Endothelial cell of umbilical vein (primary cell): ENCODE measurements at regions not wholly inside any gene's neighbourhood (a gene's known extent, or its start where the extent isn't known, plus 50 kb on each side); places are given as distances from the start of the nearest gene placed in this dataset.

Experiments used
- BruUV-seq: library from RNA; stranded (reverse); fragments of 400-500 nt; replicated peaks from 2 replicates; lab custom pipeline; 2021; lab: Mats Ljungman, UMichigan
- CTCF ChIA-PET: fragments of 300-600, 350-600 bp; sonication (Branson Sonifier 250); formaldehyde crosslinking; loops from one replicate; lab custom pipeline; 2021; ENCODE audit warnings: antibody characterized with exemption, inconsistent platforms; lab: Charles Lee
- POLR2A ChIA-PET: fragments of 300-600, 350-600 bp; sonication (Branson Sonifier 250); formaldehyde crosslinking; loops from one replicate; lab custom pipeline; 2021; ENCODE audit warnings: antibody characterized with exemption, inconsistent platforms; lab: Charles Lee
- DNase-seq: peaks from one replicate; pipeline ENCODE4 v3.0.0-alpha.2; 2011; ENCODE audit warnings: low read depth, low spot score
- FAIRE-seq: peaks from 2 replicates; lab custom pipeline; 2011; peaks lifted over from hg19 to GRCh38; lab: Jason Lieb, UNC
- H2AFZ ChIP-seq: 2 replicates; pipeline ENCODE4 v1.6.0; 2012; ENCODE audit warnings: low read depth, low read length, control low read depth, inconsistent platforms
- H3K27ac ChIP-seq: 2 replicates; pipeline ENCODE4 v1.5.1; 2011; ENCODE audit warnings: low read depth, mild to moderate bottlenecking, control low read depth, low read length, moderate library complexity; ENCODE audit not compliant: insufficient read depth
- H3K27me3 ChIP-seq, 2 experiments: 2 replicates each; pipeline versions ENCODE4 v1.6.0 to v1.6.1; 2011; ENCODE audit warnings: low read length in 2 of 2, mixed read lengths in 1 of 2; ENCODE audit not compliant: control insufficient read depth in 2 of 2, insufficient read depth in 2 of 2
- H3K36me3 ChIP-seq, 2 experiments: 2 replicates in 1 of 2; 3 replicates in 1 of 2; pipeline ENCODE4 v1.5.1; 2011; ENCODE audit warnings: low read length in 2 of 2, mild to moderate bottlenecking in 1 of 2, moderate library complexity in 1 of 2; ENCODE audit not compliant: control insufficient read depth in 2 of 2, insufficient read depth in 2 of 2; ENCODE audit errors: extremely low read depth in 1 of 2
- H3K4me1 ChIP-seq: 3 replicates; pipeline ENCODE4 v1.5.1; 2011; ENCODE audit warnings: mild to moderate bottlenecking, low read length; ENCODE audit not compliant: control insufficient read depth, insufficient read depth; ENCODE audit errors: extremely low read depth
- H3K4me2 ChIP-seq: 2 replicates; pipeline ENCODE4 v1.6.1; 2011; ENCODE audit warnings: low read length, control low read depth, mixed read lengths; ENCODE audit not compliant: insufficient read depth
- H3K4me3 ChIP-seq, 3 experiments: fragments of 200-600 bp in 1 of 3; sonication (generic), shearing (Covaris generic) in 1 of 3; replicated peaks in 1 of 3; 2 replicates each; pipeline ENCODE4 v1.5.1; 2011 to 2016; ENCODE audit warnings: control low read depth in 3 of 3, low read length in 3 of 3, mild to moderate bottlenecking in 2 of 3, inconsistent platforms in 1 of 3, low read depth in 1 of 3, moderate library complexity in 1 of 3; ENCODE audit not compliant: insufficient read depth in 1 of 3
- H3K79me2 ChIP-seq: 2 replicates; pipeline ENCODE4 v1.6.0; 2012; ENCODE audit warnings: low read length, inconsistent platforms; ENCODE audit not compliant: control insufficient read depth, insufficient read depth
- H3K9ac ChIP-seq: replicated peaks from 2 replicates; pipeline ENCODE3; 2011; ENCODE audit warnings: low read length, control low read depth; ENCODE audit not compliant: insufficient read depth; ENCODE audit errors: extremely low read depth
- H3K9me1 ChIP-seq: replicated peaks from 3 replicates; pipeline ENCODE4 v1.6.0; 2011; ENCODE audit warnings: mild to moderate bottlenecking, low read length; ENCODE audit not compliant: control insufficient read depth, insufficient read depth; ENCODE audit errors: extremely low read depth
- H3K9me3 ChIP-seq: replicated peaks from 2 replicates; pipeline ENCODE4 v1.5.1; 2012; ENCODE audit warnings: low read length, inconsistent platforms; ENCODE audit not compliant: control insufficient read depth, insufficient read depth
- H4K20me1 ChIP-seq: replicated peaks from 2 replicates; pipeline ENCODE3; 2011; ENCODE audit warnings: mild to moderate bottlenecking, low read length; ENCODE audit not compliant: control insufficient read depth, insufficient read depth; ENCODE audit errors: extremely low read depth
- EZH2 ChIP-seq: IDR thresholded peaks from 2 replicates; pipeline ENCODE4 v1.6.1; 2012; ENCODE audit warnings: borderline replicate concordance, low read depth, mild to moderate bottlenecking, moderate library complexity, low read length, inconsistent platforms; ENCODE audit not compliant: severe bottlenecking
- FOS ChIP-seq: IDR thresholded peaks from 2 replicates; pipeline ENCODE4 v1.6.1; 2011; ENCODE audit warnings: mild to moderate bottlenecking, low read length, moderate library complexity, borderline replicate concordance; ENCODE audit not compliant: insufficient read depth
- GATA2 ChIP-seq: IDR thresholded peaks from 2 replicates; pipeline ENCODE4 v1.7.0; 2011; ENCODE audit warnings: low read depth, mild to moderate bottlenecking, moderate library complexity, mixed read lengths, low read length; ENCODE audit not compliant: insufficient read length, insufficient read depth
- JUN ChIP-seq: IDR thresholded peaks from 2 replicates; pipeline ENCODE4 v1.6.1; 2011; ENCODE audit warnings: borderline replicate concordance, low read depth; ENCODE audit not compliant: insufficient read length, insufficient read depth
- MAX ChIP-seq: IDR thresholded peaks from 2 replicates; pipeline ENCODE4 v1.6.1; 2011; ENCODE audit not compliant: insufficient read depth, insufficient read length
- MYC ChIP-seq: IDR thresholded peaks from one replicate; pipeline ENCODE4 v1.6.1; 2011; ENCODE audit warnings: mild to moderate bottlenecking, low read depth, low read length
- POLR2A ChIP-seq: IDR thresholded peaks from 2 replicates; pipeline ENCODE4 v1.6.1; 2012; ENCODE audit warnings: low read depth, mild to moderate bottlenecking, control low read depth, low read length
- POLR2AphosphoS5 ChIP-seq: IDR thresholded peaks from 2 replicates; pipeline ENCODE4 v1.6.1; 2012; ENCODE audit warnings: low read depth, mild to moderate bottlenecking, control low read depth, low read length, moderate library complexity; ENCODE audit not compliant: insufficient read depth
- dilution Hi-C: fragments of 300-500 bp; cut with MboI; formaldehyde crosslinking; loops from one replicate; pipeline ENCODE4 v1.15.0; 2019; ENCODE audit warnings: low sequenced_read_pairs; ENCODE audit not compliant: extremely low pct_ligation_motif_present
- intact Hi-C: fragments of 100-400 bp; cut with micrococcal nuclease; formaldehyde crosslinking; loops from one replicate; pipeline ENCODE4 v1.10.0; 2022
- TF ChIP-seq, protein P1 (sequence below), 2 donors: IDR thresholded peaks; 1 replicate in 1 of 2; 2 replicates in 1 of 2; pipeline ENCODE4 v1.5.1; 2011; ENCODE audit warnings: low read length in 2 of 2, mild to moderate bottlenecking in 2 of 2, moderate library complexity in 2 of 2, control low read depth in 1 of 2, inconsistent platforms in 1 of 2, low read depth in 1 of 2; ENCODE audit not compliant: insufficient read depth in 1 of 2; ENCODE audit errors: extremely low read depth in 1 of 2

DNA sequence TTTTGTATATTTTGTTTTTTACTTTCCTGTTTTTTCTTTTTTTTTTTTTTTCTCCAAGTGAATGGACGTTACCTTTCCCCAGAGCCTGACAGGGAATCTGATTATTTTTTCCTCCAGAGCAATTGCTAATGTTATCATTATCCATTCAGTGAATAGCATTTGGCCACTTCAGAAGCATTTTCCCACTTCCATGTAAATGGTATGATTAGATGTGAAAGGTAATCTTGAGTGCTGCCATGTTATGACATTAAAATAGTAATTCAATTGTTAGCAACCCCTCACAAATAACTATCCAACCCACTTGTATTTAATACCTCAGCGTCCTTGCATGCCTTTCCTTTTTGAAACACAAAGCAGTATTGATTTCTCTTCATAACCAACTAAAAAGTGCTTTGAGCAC, 1243.8 kb downstream of the CDH8 start:
- H3K4me2 ChIP-seq, result no peak overlapping the region
- no peak for DNase-seq
- ChIA-PET CTCF (no interaction called here), POLR2A (no interaction called here)
- dilution Hi-C loops, result no loop called here
- no peaks in the 10 kb centered on the region for H3K36me3 ChIP-seq
- H3K27me3 ChIP-seq, result no peaks in the 10 kb centered on the region
- no peak overlapping the region for H3K9ac ChIP-seq
- FAIRE-seq, result no peak
- no peak overlapping the region for H2AFZ ChIP-seq
- H3K4me3 ChIP-seq, result no peak overlapping the region
- H3K9me3 ChIP-seq, result peaks cover 6% of the 10 kb centered on the region
- TF ChIP-seq EZH2 (no peak), JUN (no peak), MYC (no peak), POLR2A (no peak), FOS (no peak), MAX (no peak), POLR2AphosphoS5 (no peak), GATA2 (no peak)
- TF ChIP-seq, protein P1, sequence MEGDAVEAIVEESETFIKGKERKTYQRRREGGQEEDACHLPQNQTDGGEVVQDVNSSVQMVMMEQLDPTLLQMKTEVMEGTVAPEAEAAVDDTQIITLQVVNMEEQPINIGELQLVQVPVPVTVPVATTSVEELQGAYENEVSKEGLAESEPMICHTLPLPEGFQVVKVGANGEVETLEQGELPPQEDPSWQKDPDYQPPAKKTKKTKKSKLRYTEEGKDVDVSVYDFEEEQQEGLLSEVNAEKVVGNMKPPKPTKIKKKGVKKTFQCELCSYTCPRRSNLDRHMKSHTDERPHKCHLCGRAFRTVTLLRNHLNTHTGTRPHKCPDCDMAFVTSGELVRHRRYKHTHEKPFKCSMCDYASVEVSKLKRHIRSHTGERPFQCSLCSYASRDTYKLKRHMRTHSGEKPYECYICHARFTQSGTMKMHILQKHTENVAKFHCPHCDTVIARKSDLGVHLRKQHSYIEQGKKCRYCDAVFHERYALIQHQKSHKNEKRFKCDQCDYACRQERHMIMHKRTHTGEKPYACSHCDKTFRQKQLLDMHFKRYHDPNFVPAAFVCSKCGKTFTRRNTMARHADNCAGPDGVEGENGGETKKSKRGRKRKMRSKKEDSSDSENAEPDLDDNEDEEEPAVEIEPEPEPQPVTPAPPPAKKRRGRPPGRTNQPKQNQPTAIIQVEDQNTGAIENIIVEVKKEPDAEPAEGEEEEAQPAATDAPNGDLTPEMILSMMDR (IDR thresholded peaks at IDR 0.05; ENCODE audit: extremely low read depth in 1 of 2, insufficient read depth in 1 of 2, low read depth in 1 of 2, low read length in 2 of 2), result no peak
- H3K79me2 ChIP-seq, result no peaks in the 10 kb centered on the region
- no peaks in the 10 kb centered on the region for H3K9me1 ChIP-seq
- H3K4me1 ChIP-seq, result no peaks in the 10 kb centered on the region
- intact Hi-C loops, result no loop called here
- no TSS peak for BruUV-seq
- no peak overlapping the region for H3K27ac ChIP-seq
- H4K20me1 ChIP-seq, result no peaks in the 10 kb centered on the region
